Uterus (tissue), 2 donors: ENCODE measurements at regions not wholly inside any gene's neighbourhood (a gene's known extent, or its start where the extent isn't known, plus 50 kb on each side); places are given as distances from the start of the nearest gene placed in this dataset.

Source experiments
- POLR2A ChIP-seq, 2 donors: fragments of 450-650 bp; IDR thresholded peaks; one replicate each; pipeline ENCODE4 v1.6.1; 2016; ENCODE audit warnings: antibody characterized with exemption in 2 of 2, mild to moderate bottlenecking in 1 of 2, moderate library complexity in 1 of 2
- TF ChIP-seq, protein P1 (sequence below), 4 experiments: fragments of 200-600 bp in 2 of 4; fragments of 450-650 bp in 2 of 4; sonication (generic) in 2 of 4; IDR thresholded peaks; one replicate each; pipeline ENCODE4 v1.5.1; 2016 to 2019; ENCODE audit warnings: antibody characterized with exemption in 4 of 4, mild to moderate bottlenecking in 2 of 4, moderate library complexity in 1 of 4

DNA sequence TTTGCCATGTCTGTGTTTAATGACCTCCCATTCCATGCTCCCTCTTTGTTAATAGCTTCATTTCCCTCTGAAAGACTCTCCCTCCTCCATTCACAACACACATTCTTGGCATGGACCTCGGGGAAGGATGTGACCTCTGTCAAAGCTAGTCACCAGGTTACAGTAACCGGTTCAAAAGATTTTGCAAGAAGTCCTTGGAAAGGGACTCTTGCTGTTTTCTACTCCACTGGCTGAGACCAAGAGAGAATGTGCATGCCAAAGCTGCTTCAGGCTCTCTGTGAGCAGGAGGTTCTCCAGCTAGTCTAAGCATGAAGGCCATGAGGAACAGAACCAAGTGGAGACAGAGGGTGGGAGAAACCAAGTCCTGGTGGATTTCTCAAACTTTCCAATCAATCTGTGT, 732.6 kb downstream of the CCSER2 start:
- TF ChIP-seq, protein P1, sequence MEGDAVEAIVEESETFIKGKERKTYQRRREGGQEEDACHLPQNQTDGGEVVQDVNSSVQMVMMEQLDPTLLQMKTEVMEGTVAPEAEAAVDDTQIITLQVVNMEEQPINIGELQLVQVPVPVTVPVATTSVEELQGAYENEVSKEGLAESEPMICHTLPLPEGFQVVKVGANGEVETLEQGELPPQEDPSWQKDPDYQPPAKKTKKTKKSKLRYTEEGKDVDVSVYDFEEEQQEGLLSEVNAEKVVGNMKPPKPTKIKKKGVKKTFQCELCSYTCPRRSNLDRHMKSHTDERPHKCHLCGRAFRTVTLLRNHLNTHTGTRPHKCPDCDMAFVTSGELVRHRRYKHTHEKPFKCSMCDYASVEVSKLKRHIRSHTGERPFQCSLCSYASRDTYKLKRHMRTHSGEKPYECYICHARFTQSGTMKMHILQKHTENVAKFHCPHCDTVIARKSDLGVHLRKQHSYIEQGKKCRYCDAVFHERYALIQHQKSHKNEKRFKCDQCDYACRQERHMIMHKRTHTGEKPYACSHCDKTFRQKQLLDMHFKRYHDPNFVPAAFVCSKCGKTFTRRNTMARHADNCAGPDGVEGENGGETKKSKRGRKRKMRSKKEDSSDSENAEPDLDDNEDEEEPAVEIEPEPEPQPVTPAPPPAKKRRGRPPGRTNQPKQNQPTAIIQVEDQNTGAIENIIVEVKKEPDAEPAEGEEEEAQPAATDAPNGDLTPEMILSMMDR (IDR thresholded peaks at IDR 0.05): no peak
- TF ChIP-seq POLR2A (IDR thresholded peaks at IDR 0.05): no peak
